HepG2 (cell line): ENCODE measurements at regions not wholly inside any gene's neighbourhood (a gene's known extent, or its start where the extent isn't known, plus 50 kb on each side); places are given as distances from the start of the nearest gene placed in this dataset.

Source experiments
- HDAC2 ChIP-seq: sonication (generic); formaldehyde crosslinking; IDR thresholded peaks from 2 replicates; pipeline ENCODE4 v1.4.0; 2020; ENCODE audit warnings: missing genetic modification reagents
- HHEX ChIP-seq: IDR thresholded peaks from 2 replicates; pipeline ENCODE4 v1.6.1; 2016; ENCODE audit warnings: control low read depth
- JUND ChIP-seq: sonication (generic); formaldehyde crosslinking; IDR thresholded peaks from 2 replicates; pipeline ENCODE4 v1.8.0; 2022; ENCODE audit warnings: mild to moderate bottlenecking, missing genetic modification reagents
- SIN3A ChIP-seq: IDR thresholded peaks from 2 replicates; pipeline ENCODE4 v1.6.1; 2011; ENCODE audit warnings: low read depth, mild to moderate bottlenecking, control low read depth, low read length, borderline replicate concordance
- SMAD9 ChIP-seq: sonication (generic); formaldehyde crosslinking; IDR thresholded peaks from 2 replicates; pipeline ENCODE4 v1.5.1; 2020; ENCODE audit warnings: mild to moderate bottlenecking, missing genetic modification reagents
- ZNF235 ChIP-seq: sonication (generic); formaldehyde crosslinking; IDR thresholded peaks from 2 replicates; pipeline ENCODE4 v1.8.1; 2023; ENCODE audit warnings: mild to moderate bottlenecking, missing genetic modification reagents, borderline replicate concordance
- TF ChIP-seq, protein P1 (sequence below), 2 experiments: IDR thresholded peaks; 2 replicates each; pipeline ENCODE4 v1.6.1; 2011 to 2012; ENCODE audit warnings: low read length in 2 of 2, borderline replicate concordance in 1 of 2, low read depth in 1 of 2, mild to moderate bottlenecking in 1 of 2, moderate library complexity in 1 of 2

GRCh38 chr12:83850531-83850930 is 1062.1 kb downstream of the SLC6A15 start:
- TF ChIP-seq SIN3A (no peak), JUND (CRISPR knock-in tag) (no peak), ZNF235 (CRISPR knock-in tag) (no peak), HHEX (CRISPR knock-in tag) (no peak), HDAC2 (CRISPR knock-in tag) (no peak), SMAD9 (CRISPR knock-in tag) (no peak)
- TF ChIP-seq, protein P1, sequence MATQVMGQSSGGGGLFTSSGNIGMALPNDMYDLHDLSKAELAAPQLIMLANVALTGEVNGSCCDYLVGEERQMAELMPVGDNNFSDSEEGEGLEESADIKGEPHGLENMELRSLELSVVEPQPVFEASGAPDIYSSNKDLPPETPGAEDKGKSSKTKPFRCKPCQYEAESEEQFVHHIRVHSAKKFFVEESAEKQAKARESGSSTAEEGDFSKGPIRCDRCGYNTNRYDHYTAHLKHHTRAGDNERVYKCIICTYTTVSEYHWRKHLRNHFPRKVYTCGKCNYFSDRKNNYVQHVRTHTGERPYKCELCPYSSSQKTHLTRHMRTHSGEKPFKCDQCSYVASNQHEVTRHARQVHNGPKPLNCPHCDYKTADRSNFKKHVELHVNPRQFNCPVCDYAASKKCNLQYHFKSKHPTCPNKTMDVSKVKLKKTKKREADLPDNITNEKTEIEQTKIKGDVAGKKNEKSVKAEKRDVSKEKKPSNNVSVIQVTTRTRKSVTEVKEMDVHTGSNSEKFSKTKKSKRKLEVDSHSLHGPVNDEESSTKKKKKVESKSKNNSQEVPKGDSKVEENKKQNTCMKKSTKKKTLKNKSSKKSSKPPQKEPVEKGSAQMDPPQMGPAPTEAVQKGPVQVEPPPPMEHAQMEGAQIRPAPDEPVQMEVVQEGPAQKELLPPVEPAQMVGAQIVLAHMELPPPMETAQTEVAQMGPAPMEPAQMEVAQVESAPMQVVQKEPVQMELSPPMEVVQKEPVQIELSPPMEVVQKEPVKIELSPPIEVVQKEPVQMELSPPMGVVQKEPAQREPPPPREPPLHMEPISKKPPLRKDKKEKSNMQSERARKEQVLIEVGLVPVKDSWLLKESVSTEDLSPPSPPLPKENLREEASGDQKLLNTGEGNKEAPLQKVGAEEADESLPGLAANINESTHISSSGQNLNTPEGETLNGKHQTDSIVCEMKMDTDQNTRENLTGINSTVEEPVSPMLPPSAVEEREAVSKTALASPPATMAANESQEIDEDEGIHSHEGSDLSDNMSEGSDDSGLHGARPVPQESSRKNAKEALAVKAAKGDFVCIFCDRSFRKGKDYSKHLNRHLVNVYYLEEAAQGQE (IDR thresholded peaks at IDR 0.05; ENCODE audit: borderline replicate concordance in 1 of 2, low read depth in 1 of 2, low read length in 2 of 2), result no peak
